DND-41 (cell line): ENCODE measurements at regions not wholly inside any gene's neighbourhood (a gene's known extent, or its start where the extent isn't known, plus 50 kb on each side); places are given as distances from the start of the nearest gene placed in this dataset.

Source experiments
- ATAC-seq: fragments of 200-7000 bp; cut with Tn5 transposase; 3 replicates; pipeline ENCODE4 v1.9.1; 2021; ENCODE audit warnings: low read depth; ENCODE audit not compliant: insufficient read depth
- DNase-seq: peaks from one replicate; pipeline ENCODE4 v3.0.0-alpha.2; 2020
- H2AFZ ChIP-seq: 2 replicates; pipeline ENCODE4 v1.6.0; 2012; ENCODE audit warnings: low read depth, low read length
- H3K27ac ChIP-seq: 2 replicates; pipeline ENCODE4 v1.5.1; 2012; ENCODE audit warnings: low read length, inconsistent platforms
- H3K27me3 ChIP-seq: fragments of 200-600 bp; sonication (generic); 2 replicates; pipeline ENCODE4 v1.6.0; 2012; ENCODE audit warnings: low read length, mild to moderate bottlenecking, inconsistent platforms; ENCODE audit not compliant: insufficient read depth, poor library complexity
- H3K36me3 ChIP-seq: 2 replicates; pipeline ENCODE4 v1.5.1; 2012; ENCODE audit warnings: low read length, inconsistent platforms; ENCODE audit not compliant: insufficient read depth
- H3K4me1 ChIP-seq: 2 replicates; pipeline ENCODE4 v1.5.1; 2012; ENCODE audit warnings: mild to moderate bottlenecking, low read length; ENCODE audit not compliant: insufficient read depth
- H3K4me2 ChIP-seq: 2 replicates; pipeline ENCODE4 v1.6.0; 2012; ENCODE audit warnings: mild to moderate bottlenecking, moderate library complexity, low read length, inconsistent platforms; ENCODE audit not compliant: insufficient read depth
- H3K4me3 ChIP-seq, 2 experiments: fragments of 200-600 bp in 1 of 2; shearing (Covaris generic) in 1 of 2; 2 replicates each; pipeline ENCODE4 v1.5.1; 2012 to 2016; ENCODE audit warnings: inconsistent platforms in 2 of 2, low read length in 2 of 2, mild to moderate bottlenecking in 2 of 2, low read depth in 1 of 2, moderate library complexity in 1 of 2
- H3K79me2 ChIP-seq: 2 replicates; pipeline ENCODE4 v1.6.0; 2012; ENCODE audit warnings: low read length, inconsistent platforms; ENCODE audit not compliant: insufficient read depth
- H3K9ac ChIP-seq: 2 replicates; pipeline ENCODE4 v1.6.0; 2012; ENCODE audit warnings: low read depth, mild to moderate bottlenecking, inconsistent platforms, low read length, moderate library complexity
- H3K9me3 ChIP-seq: 2 replicates; pipeline ENCODE4 v1.5.1; 2012; ENCODE audit warnings: low read length, moderate library complexity, mild to moderate bottlenecking, inconsistent platforms; ENCODE audit not compliant: insufficient read depth, severe bottlenecking
- H4K20me1 ChIP-seq: 2 replicates; pipeline ENCODE4 v1.6.0; 2012; ENCODE audit warnings: low read length; ENCODE audit not compliant: insufficient read depth
- CTCF ChIP-seq: IDR thresholded peaks from 2 replicates; pipeline ENCODE4 v1.5.1; 2012; ENCODE audit warnings: borderline replicate concordance, low read length, moderate library complexity, mild to moderate bottlenecking; ENCODE audit not compliant: poor library complexity, severe bottlenecking; ENCODE audit errors: extremely low read depth
- EZH2 ChIP-seq: IDR thresholded peaks from 3 replicates; pipeline ENCODE4 v1.6.1; 2012; ENCODE audit warnings: borderline replicate concordance, low read depth, mild to moderate bottlenecking, moderate library complexity, low read length, inconsistent platforms; ENCODE audit not compliant: severe bottlenecking

- Histone ChIP-seq H3K9ac (no peak overlapping the region), H3K4me3 (no peak overlapping the region)
- ATAC-seq = no peak
These were observed 158.1 kb upstream of the RPS6KA2 start for GRCh38 chr6:166785131-166785530.

GRCh38 chr6:166784691-166785090 lies 157.6 kb upstream of the RPS6KA2 start:
- ATAC-seq (no peak), DNase-seq (no peak)

More at GRCh38 chr6:166785131-166785530, 158.1 kb upstream of the RPS6KA2 start:
- Histone ChIP-seq H3K79me2 (no peaks in the 10 kb centered on the region), H3K27ac (no peak overlapping the region), H4K20me1 (no peaks in the 10 kb centered on the region), H3K27me3 (no peaks in the 10 kb centered on the region), H3K4me1 (no peaks in the 10 kb centered on the region), H2AFZ (no peak overlapping the region), H3K36me3 (no peaks in the 10 kb centered on the region), H3K4me2 (no peak overlapping the region), H3K9me3 (no peaks in the 10 kb centered on the region)
- DNase-seq = no peak
- no peak for TF ChIP-seq EZH2
- TF ChIP-seq CTCF = no peak

GRCh38 chr6:166782520-166782919 lies 155.5 kb upstream of the RPS6KA2 start:
- no peak for ATAC-seq
- no peak overlapping the region for H2AFZ ChIP-seq
- H4K20me1 ChIP-seq = no peaks in the 10 kb centered on the region
- no peak overlapping the region for H3K4me2 ChIP-seq
- no peaks in the 10 kb centered on the region for H3K79me2 ChIP-seq
- no peaks in the 10 kb centered on the region for H3K36me3 ChIP-seq
- TF ChIP-seq EZH2 = no peak
- no peak for TF ChIP-seq CTCF
- no peak overlapping the region for H3K27ac ChIP-seq
- no peak overlapping the region for H3K9ac ChIP-seq
- no peaks in the 10 kb centered on the region for H3K4me1 ChIP-seq
- no peak for DNase-seq
- no peak overlapping the region for H3K4me3 ChIP-seq
- no peaks in the 10 kb centered on the region for H3K27me3 ChIP-seq
- H3K9me3 ChIP-seq = no peaks in the 10 kb centered on the region

More at GRCh38 chr6:166784691-166785090, 157.6 kb upstream of the RPS6KA2 start:
- Histone ChIP-seq H3K27ac (no peak overlapping the region), H4K20me1 (no peaks in the 10 kb centered on the region), H3K9ac (no peak overlapping the region), H3K4me1 (no peaks in the 10 kb centered on the region), H3K27me3 (no peaks in the 10 kb centered on the region), H3K36me3 (no peaks in the 10 kb centered on the region), H2AFZ (no peak overlapping the region), H3K4me3 (no peak overlapping the region), H3K4me2 (no peak overlapping the region), H3K79me2 (no peaks in the 10 kb centered on the region), H3K9me3 (no peaks in the 10 kb centered on the region)
- TF ChIP-seq EZH2 = no peak

GRCh38 chr6:166781331-166781730 lies 154.3 kb upstream of the RPS6KA2 start:
- no peaks in the 10 kb centered on the region for H3K36me3 ChIP-seq
- H4K20me1 ChIP-seq = no peaks in the 10 kb centered on the region
- no peak for DNase-seq
- H3K4me1 ChIP-seq = no peaks in the 10 kb centered on the region
- H3K4me3 ChIP-seq = no peak overlapping the region
- no peak overlapping the region for H3K9ac ChIP-seq
- no peaks in the 10 kb centered on the region for H3K79me2 ChIP-seq
- TF ChIP-seq EZH2 = no peak
- TF ChIP-seq CTCF = no peak
- no peak overlapping the region for H2AFZ ChIP-seq
- no peak overlapping the region for H3K27ac ChIP-seq
- no peaks in the 10 kb centered on the region for H3K27me3 ChIP-seq
- ATAC-seq = no peak
- H3K9me3 ChIP-seq = no peaks in the 10 kb centered on the region
- no peak overlapping the region for H3K4me2 ChIP-seq
